H9 (cell line): ENCODE measurements at regions not wholly inside any gene's neighbourhood (a gene's known extent, or its start where the extent isn't known, plus 50 kb on each side); places are given as distances from the start of the nearest gene placed in this dataset.

Source experiments
- DNase-seq: peaks from one replicate; pipeline ENCODE4 v3.0.0-alpha.2; 2017
- H2AFZ ChIP-seq: one replicate; pipeline ENCODE4 v1.6.1; 2013; ENCODE audit warnings: mild to moderate bottlenecking, low read length, control low read depth, moderate library complexity
- H2AK5ac ChIP-seq: 2 replicates; pipeline ENCODE4 v1.6.1; 2013; ENCODE audit warnings: low read length, control low read depth, mixed read lengths; ENCODE audit not compliant: insufficient read length
- H2BK120ac ChIP-seq: one replicate; pipeline ENCODE4 v1.6.1; 2013; ENCODE audit warnings: low read depth, mild to moderate bottlenecking, low read length, control low read depth, inconsistent platforms; ENCODE audit not compliant: poor library complexity, severe bottlenecking
- H2BK12ac ChIP-seq: 2 replicates; pipeline ENCODE4 v1.6.1; 2013; ENCODE audit warnings: low read length, control low read depth, mixed read lengths, low read depth; ENCODE audit not compliant: insufficient read length
- H2BK15ac ChIP-seq: 2 replicates; pipeline ENCODE4 v1.6.1; 2013; ENCODE audit warnings: low read depth, low read length, control low read depth
- H2BK20ac ChIP-seq: one replicate; pipeline ENCODE4 v1.6.1; 2013; ENCODE audit warnings: low read depth, mild to moderate bottlenecking, low read length, control low read depth, inconsistent platforms; ENCODE audit not compliant: poor library complexity, severe bottlenecking
- H2BK5ac ChIP-seq: 2 replicates; pipeline ENCODE4 v1.6.1; 2013; ENCODE audit warnings: low read length, control low read depth, mixed read lengths; ENCODE audit not compliant: insufficient read length
- H3K14ac ChIP-seq: 2 replicates; pipeline ENCODE4 v1.6.1; 2013; ENCODE audit warnings: low read length, control low read depth; ENCODE audit not compliant: insufficient read depth
- H3K18ac ChIP-seq: 2 replicates; pipeline ENCODE4 v1.6.1; 2013; ENCODE audit warnings: low read depth, mild to moderate bottlenecking, mixed read lengths, low read length, control low read depth; ENCODE audit not compliant: insufficient read length
- H3K23ac ChIP-seq: 2 replicates; pipeline ENCODE4 v1.6.1; 2013; ENCODE audit warnings: low read length, control low read depth, mixed read lengths, low read depth; ENCODE audit not compliant: insufficient read length
- H3K23me2 ChIP-seq: 2 replicates; pipeline ENCODE4 v1.6.1; 2013; ENCODE audit warnings: low read depth, mild to moderate bottlenecking, mixed read lengths, low read length, control low read depth; ENCODE audit not compliant: insufficient read length, poor library complexity, severe bottlenecking
- H3K27ac ChIP-seq: 2 replicates; pipeline ENCODE4 v1.5.1; 2013; ENCODE audit warnings: low read length, control low read depth, mixed read lengths, low read depth; ENCODE audit not compliant: insufficient read length
- H3K27me3 ChIP-seq: 2 replicates; pipeline ENCODE4 v1.6.1; 2013; ENCODE audit warnings: low read length, control low read depth, inconsistent platforms; ENCODE audit not compliant: insufficient read depth
- H3K4ac ChIP-seq: 2 replicates; pipeline ENCODE4 v1.6.1; 2013; ENCODE audit warnings: low read depth, mild to moderate bottlenecking, control low read depth, inconsistent platforms, low read length, moderate library complexity
- H3K4me1 ChIP-seq: 2 replicates; pipeline ENCODE4 v1.6.1; 2013; ENCODE audit warnings: low read length, control low read depth, inconsistent platforms; ENCODE audit not compliant: insufficient read depth
- H3K4me2 ChIP-seq: 2 replicates; pipeline ENCODE4 v1.6.1; 2013; ENCODE audit warnings: low read length, control low read depth, mixed read lengths; ENCODE audit not compliant: insufficient read length, insufficient read depth
- H3K56ac ChIP-seq: 2 replicates; pipeline ENCODE4 v1.6.1; 2013; ENCODE audit warnings: low read depth, mild to moderate bottlenecking, mixed read lengths, low read length, control low read depth; ENCODE audit not compliant: insufficient read length
- H3K79me1 ChIP-seq: 2 replicates; pipeline ENCODE4 v1.6.1; 2013; ENCODE audit warnings: low read depth, mild to moderate bottlenecking, moderate library complexity, low read length, control low read depth, inconsistent platforms; ENCODE audit not compliant: insufficient read depth, poor library complexity, severe bottlenecking
- H3K79me2 ChIP-seq: 2 replicates; pipeline ENCODE4 v1.6.1; 2013; ENCODE audit warnings: low read length, control low read depth, inconsistent platforms; ENCODE audit not compliant: insufficient read depth
- H3K9ac ChIP-seq: 2 replicates; pipeline ENCODE4 v1.6.1; 2013; ENCODE audit warnings: low read length, control low read depth, mixed read lengths; ENCODE audit not compliant: insufficient read length; ENCODE audit errors: extremely low read depth
- H3K9me3 ChIP-seq: one replicate; pipeline ENCODE4 v1.6.1; 2013; ENCODE audit warnings: low read depth, low read length, inconsistent platforms; ENCODE audit not compliant: control insufficient read depth
- H3T11ph ChIP-seq: one replicate; pipeline ENCODE4 v1.6.1; 2013; ENCODE audit warnings: mild to moderate bottlenecking, low read length, control low read depth, inconsistent platforms
- H4K20me1 ChIP-seq: one replicate; pipeline ENCODE4 v1.6.1; 2013; ENCODE audit not compliant: control insufficient read depth, insufficient read length, insufficient read depth
- H4K5ac ChIP-seq: 2 replicates; pipeline ENCODE4 v1.6.1; 2013; ENCODE audit warnings: low read depth, mild to moderate bottlenecking, mixed read lengths, low read length, control low read depth; ENCODE audit not compliant: insufficient read length
- H4K8ac ChIP-seq: replicated peaks from 2 replicates; pipeline ENCODE4 v1.6.1; 2013; ENCODE audit warnings: low read length, control low read depth, mixed read lengths, low read depth; ENCODE audit not compliant: insufficient read length
- H4K91ac ChIP-seq: 2 replicates; pipeline ENCODE4 v1.6.1; 2013; ENCODE audit warnings: low read depth, mild to moderate bottlenecking, moderate library complexity, mixed read lengths, low read length, control low read depth; ENCODE audit not compliant: insufficient read length
- H3K27ac Mint-ChIP-seq, 3 experiments: 2 replicates in 2 of 3; 3 replicates in 1 of 3; pipeline ENCODE4 v1.8.0; 2020 to 2021; ENCODE audit warnings: mixed read lengths in 3 of 3, mild to moderate bottlenecking in 1 of 3, moderate library complexity in 1 of 3
- H3K27me3 Mint-ChIP-seq: 2 replicates; pipeline ENCODE4 v1.8.0; 2021; ENCODE audit warnings: low read depth, mild to moderate bottlenecking, moderate library complexity, mixed read lengths
- H3K36me3 Mint-ChIP-seq, 3 experiments: 2 replicates in 2 of 3; 3 replicates in 1 of 3; pipeline ENCODE4 v1.8.0; 2020 to 2021; ENCODE audit warnings: low read depth in 3 of 3, mixed read lengths in 3 of 3; ENCODE audit not compliant: insufficient read depth in 1 of 3
- H3K4me1 Mint-ChIP-seq, 2 experiments: 2 replicates each; pipeline ENCODE4 v1.8.0; 2020; ENCODE audit warnings: mixed read lengths in 2 of 2
- H3K4me3 Mint-ChIP-seq, 2 experiments: 2 replicates in 1 of 2; 3 replicates in 1 of 2; pipeline ENCODE4 v1.8.0; 2020 to 2021; ENCODE audit warnings: mild to moderate bottlenecking in 2 of 2, mixed read lengths in 2 of 2, moderate library complexity in 1 of 2
- H3K9me3 Mint-ChIP-seq, 2 experiments: 2 replicates in 1 of 2; 3 replicates in 1 of 2; pipeline ENCODE4 v1.8.0; 2020; ENCODE audit warnings: mild to moderate bottlenecking in 2 of 2, mixed read lengths in 2 of 2, moderate library complexity in 1 of 2
- CTCF ChIP-seq: fragments of 200-600 bp; sonication (generic); conservative IDR thresholded peaks from 3 replicates; pipeline ENCODE4 v1.8.0; 2021; ENCODE audit warnings: antibody characterized with exemption, mild to moderate bottlenecking
- WGBS: extraction: QIAGEN DNeasy Blood & Tissue Kit; methylation state at CpG from one replicate; pipeline ENCODE4 v1.1.7; 2013; ENCODE audit warnings: missing lambda C conversion rate, low lambda C conversion rate, mixed read lengths; ENCODE audit not compliant: insufficient read length; ENCODE audit errors: extremely low coverage; 5-methylcytosine and 5-hydroxymethylcytosine counted together

DNA sequence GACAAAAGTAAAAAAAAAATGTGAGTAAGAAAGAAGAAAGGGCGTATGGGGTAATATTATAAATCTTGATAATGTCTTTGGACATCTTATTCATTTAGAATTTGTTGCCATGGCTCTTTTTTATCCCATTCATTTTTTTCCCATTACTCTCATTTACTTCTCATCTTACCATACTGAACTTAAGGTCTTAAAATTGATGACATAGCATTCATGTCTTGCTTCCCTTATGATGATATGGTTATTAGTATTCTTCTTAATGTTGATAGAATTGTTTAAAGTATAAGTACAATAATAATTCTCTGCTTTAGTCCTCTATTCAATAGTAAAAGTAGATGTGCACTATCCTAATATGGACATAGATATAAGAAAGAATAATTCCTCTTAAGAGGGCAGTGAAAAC is 204.1 kb upstream of the KLF12 start:
- Histone ChIP-seq H3T11ph (no peak overlapping the region), H2BK5ac (no peak overlapping the region), H2BK120ac (no peak overlapping the region), H4K8ac (no peak overlapping the region), H4K20me1 (no peaks in the 10 kb centered on the region), H3K9me3 (no peaks in the 10 kb centered on the region), H3K14ac (no peak overlapping the region), H3K18ac (no peak overlapping the region), H3K56ac (no peak overlapping the region), H2BK20ac (no peak overlapping the region), H3K79me1 (no peaks in the 10 kb centered on the region), H3K4me1 (no peaks in the 10 kb centered on the region; the same call in 1 of the 2 replicates), H2AFZ (no peak overlapping the region), H3K4me2 (no peak overlapping the region), H4K91ac (no peak overlapping the region), H3K27me3 (no peaks in the 10 kb centered on the region), H3K23ac (no peak overlapping the region), H2BK12ac (no peak overlapping the region), H3K23me2 (no peaks in the 10 kb centered on the region), H3K4ac (no peak overlapping the region), H4K5ac (no peak overlapping the region), H3K27ac (no peak overlapping the region), H2BK15ac (no peak overlapping the region), H3K79me2 (no peaks in the 10 kb centered on the region), H3K9ac (no peak overlapping the region), H2AK5ac (no peak overlapping the region)
- no peak for DNase-seq
- H3K4me1 Mint-ChIP-seq: peaks cover 0 to 7% of the 10 kb centered on the region in 2 experiments; a peak in 2 of 4 replicates
- H3K27me3 Mint-ChIP-seq: no peaks in the 10 kb centered on the region
- WGBS: 100% methylated on average over 1 of the region's 1 CpG
- H3K27ac Mint-ChIP-seq: no peak overlapping the region
- H3K4me3 Mint-ChIP-seq: no peak overlapping the region
- no peaks in the 10 kb centered on the region for H3K36me3 Mint-ChIP-seq
- no peaks in the 10 kb centered on the region for H3K9me3 Mint-ChIP-seq
- TF ChIP-seq CTCF: no peak
